AG04450 (cell line): ENCODE measurements at regions not wholly inside any gene's neighbourhood (a gene's known extent, or its start where the extent isn't known, plus 50 kb on each side); places are given as distances from the start of the nearest gene placed in this dataset.

Source experiments
- CTCF ChIA-PET: fragments of 300-600, 350-600 bp; formaldehyde crosslinking; extraction: SDS; loops from one replicate; lab custom pipeline; 2022; ENCODE audit warnings: antibody characterized with exemption, inconsistent platforms; lab: Charles Lee
- POLR2A ChIA-PET: fragments of 350-600 bp; formaldehyde crosslinking; extraction: SDS; loops from one replicate; lab custom pipeline; 2021; ENCODE audit warnings: antibody characterized with exemption, inconsistent platforms; lab: Yijun Ruan, JAX
- DNase-seq: peaks from one replicate; pipeline ENCODE4 v3.0.0-alpha.2; 2011; ENCODE audit warnings: low read depth, low spot score
- H3K27ac ChIP-seq: one replicate; pipeline ENCODE4 v1.5.1; 2012; ENCODE audit warnings: low read depth, low read length, control low read depth
- H3K27me3 ChIP-seq: one replicate; pipeline ENCODE4 v1.6.0; 2012; ENCODE audit warnings: low read length; ENCODE audit not compliant: control insufficient read depth, insufficient read depth
- H3K4me3 ChIP-seq: 2 replicates; pipeline ENCODE4 v1.5.1; 2011; ENCODE audit warnings: mild to moderate bottlenecking, low read depth, low read length, control low read depth
- H3K9me3 ChIP-seq: 2 replicates; pipeline ENCODE4 v1.5.1; 2012; ENCODE audit warnings: low read length; ENCODE audit not compliant: control insufficient read depth, insufficient read depth
- TF ChIP-seq, protein P1 (sequence below): IDR thresholded peaks from 2 replicates; pipeline ENCODE4 v1.5.1; 2011; ENCODE audit warnings: low read depth, low read length, control low read depth, inconsistent platforms

DNA sequence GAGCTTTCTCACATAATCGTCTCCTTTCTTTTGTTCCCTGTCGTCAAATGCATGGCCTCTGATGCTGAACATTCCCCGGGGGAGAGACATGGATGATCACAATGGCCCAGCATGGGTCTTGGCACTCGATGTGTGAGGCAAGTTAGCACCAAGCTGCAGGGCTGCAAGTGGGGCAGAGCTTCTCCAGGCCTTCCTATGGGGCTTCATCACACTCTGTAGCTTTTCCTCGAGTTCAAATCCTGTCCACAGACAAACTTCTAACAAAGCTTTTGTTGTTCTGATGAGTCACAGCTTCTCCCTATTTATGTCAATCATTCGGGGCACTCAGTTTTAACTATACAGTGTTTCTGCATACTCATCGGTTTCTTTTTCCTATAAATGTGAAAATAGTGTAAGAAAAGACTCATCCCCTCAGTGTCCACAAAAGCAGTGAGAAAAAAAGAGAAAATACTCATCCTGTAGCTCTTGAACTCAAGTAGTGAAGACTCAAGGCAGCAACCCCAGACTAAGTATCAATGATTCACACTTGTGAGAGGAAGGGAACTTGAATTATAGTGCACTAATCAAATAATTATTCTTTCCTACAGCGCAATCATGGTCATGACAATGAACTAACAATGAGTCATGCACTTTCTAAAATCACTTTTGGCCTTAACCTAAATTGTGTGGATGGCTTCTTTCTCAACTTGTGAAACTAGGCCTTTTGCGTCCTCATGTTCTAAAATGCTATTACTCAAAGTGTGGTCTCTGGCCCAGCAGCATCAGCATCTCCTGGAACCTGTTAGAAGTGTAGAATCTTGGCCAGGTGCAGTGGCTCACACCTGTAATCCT, 68.4 kb upstream of the NOX3 start:
- POLR2A ChIA-PET = no interaction called here

DNA sequence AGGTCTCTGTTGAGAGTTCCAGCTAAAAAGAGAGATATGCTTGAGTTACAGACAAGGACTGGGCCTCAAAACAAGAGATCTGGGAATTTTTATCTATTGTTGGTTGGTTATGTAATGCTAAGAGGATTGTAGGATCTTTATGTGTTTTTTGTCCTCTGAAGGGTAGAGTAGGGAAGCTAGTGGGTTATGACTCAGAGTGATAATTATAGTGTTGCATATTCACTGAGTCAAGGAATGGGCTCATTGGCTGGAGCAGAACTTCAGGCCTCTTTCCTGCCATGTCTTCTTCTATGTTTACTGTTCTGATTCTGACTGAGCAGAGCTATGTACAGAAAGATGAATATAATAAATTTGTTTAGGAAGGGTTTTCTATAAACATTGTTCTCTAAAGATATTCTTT, 66.1 kb upstream of the NOX3 start:
- no peaks in the 10 kb centered on the region for H3K27me3 ChIP-seq
- CTCF ChIA-PET = no interaction called here
- TF ChIP-seq, protein P1, sequence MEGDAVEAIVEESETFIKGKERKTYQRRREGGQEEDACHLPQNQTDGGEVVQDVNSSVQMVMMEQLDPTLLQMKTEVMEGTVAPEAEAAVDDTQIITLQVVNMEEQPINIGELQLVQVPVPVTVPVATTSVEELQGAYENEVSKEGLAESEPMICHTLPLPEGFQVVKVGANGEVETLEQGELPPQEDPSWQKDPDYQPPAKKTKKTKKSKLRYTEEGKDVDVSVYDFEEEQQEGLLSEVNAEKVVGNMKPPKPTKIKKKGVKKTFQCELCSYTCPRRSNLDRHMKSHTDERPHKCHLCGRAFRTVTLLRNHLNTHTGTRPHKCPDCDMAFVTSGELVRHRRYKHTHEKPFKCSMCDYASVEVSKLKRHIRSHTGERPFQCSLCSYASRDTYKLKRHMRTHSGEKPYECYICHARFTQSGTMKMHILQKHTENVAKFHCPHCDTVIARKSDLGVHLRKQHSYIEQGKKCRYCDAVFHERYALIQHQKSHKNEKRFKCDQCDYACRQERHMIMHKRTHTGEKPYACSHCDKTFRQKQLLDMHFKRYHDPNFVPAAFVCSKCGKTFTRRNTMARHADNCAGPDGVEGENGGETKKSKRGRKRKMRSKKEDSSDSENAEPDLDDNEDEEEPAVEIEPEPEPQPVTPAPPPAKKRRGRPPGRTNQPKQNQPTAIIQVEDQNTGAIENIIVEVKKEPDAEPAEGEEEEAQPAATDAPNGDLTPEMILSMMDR = no peak
- H3K27ac ChIP-seq = no peak overlapping the region
- POLR2A ChIA-PET = no interaction called here
- no peaks in the 10 kb centered on the region for H3K9me3 ChIP-seq
- no peak for DNase-seq
- no peak overlapping the region for H3K4me3 ChIP-seq

More for the DNA sequence above, 68.4 kb upstream of the NOX3 start:
- Histone ChIP-seq H3K4me3 (no peak overlapping the region), H3K27me3 (no peaks in the 10 kb centered on the region), H3K9me3 (no peaks in the 10 kb centered on the region), H3K27ac (no peak overlapping the region)
- DNase-seq = no peak
- TF ChIP-seq, protein P1 = no peak
- CTCF ChIA-PET = no interaction called here

DNA sequence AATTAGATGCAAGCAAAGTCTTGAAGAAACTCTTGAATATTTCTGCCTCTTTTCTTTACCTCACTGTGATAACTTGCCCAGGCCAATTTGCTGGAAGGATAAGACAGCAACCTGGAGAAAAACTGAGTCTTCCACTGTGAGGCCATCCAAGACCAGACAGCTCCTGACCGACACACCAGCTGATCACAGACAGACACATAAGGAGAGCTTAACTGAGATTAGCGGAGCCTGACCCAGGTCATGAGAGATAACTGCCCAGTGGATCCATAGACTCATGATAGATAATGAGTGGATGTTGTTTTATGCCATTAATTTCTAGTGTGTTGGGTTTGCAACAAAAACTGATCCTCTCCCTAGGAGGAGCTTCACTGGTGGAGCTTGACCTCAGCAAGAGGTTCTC, 64.4 kb upstream of the NOX3 start:
- H3K9me3 ChIP-seq = no peaks in the 10 kb centered on the region
- ChIA-PET POLR2A (no interaction called here), CTCF (no interaction called here)
- H3K27me3 ChIP-seq = no peaks in the 10 kb centered on the region
- no peak overlapping the region for H3K27ac ChIP-seq
- no peak for DNase-seq
- TF ChIP-seq, protein P1 = no peak
- H3K4me3 ChIP-seq = no peak overlapping the region

DNA sequence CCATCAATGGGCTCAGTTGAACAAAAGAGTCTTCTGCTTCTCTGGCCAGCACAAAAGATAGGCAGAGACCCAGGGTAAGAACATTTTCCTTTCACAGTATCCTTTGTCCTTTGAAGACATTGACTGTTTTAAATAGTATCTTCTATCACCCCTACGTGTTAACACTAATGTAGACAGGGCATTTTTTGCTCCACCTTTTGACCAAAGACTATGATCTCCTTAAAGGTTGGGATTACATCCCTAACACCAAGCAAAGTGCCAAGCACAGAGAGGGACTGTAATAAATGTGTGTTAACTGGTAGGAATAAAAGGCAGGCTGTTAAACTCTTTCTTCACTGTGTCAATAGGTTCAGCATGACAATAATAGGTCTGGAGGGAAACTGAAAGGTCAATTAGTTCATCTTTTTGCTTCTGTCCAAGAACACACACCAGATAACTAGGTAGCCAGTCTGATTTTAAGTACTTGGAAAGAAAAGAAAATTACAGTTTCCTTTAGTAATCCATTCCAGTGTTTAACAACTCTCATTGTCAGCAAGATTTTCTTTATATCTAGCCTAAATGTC, 63.6 kb upstream of the NOX3 start:
- POLR2A ChIA-PET = no interaction called here
- no peaks in the 10 kb centered on the region for H3K9me3 ChIP-seq
- DNase-seq = no peak
- H3K27ac ChIP-seq = no peak overlapping the region
- TF ChIP-seq, protein P1 = no peak
- CTCF ChIA-PET = no interaction called here
- no peaks in the 10 kb centered on the region for H3K27me3 ChIP-seq
- H3K4me3 ChIP-seq = no peak overlapping the region

DNA sequence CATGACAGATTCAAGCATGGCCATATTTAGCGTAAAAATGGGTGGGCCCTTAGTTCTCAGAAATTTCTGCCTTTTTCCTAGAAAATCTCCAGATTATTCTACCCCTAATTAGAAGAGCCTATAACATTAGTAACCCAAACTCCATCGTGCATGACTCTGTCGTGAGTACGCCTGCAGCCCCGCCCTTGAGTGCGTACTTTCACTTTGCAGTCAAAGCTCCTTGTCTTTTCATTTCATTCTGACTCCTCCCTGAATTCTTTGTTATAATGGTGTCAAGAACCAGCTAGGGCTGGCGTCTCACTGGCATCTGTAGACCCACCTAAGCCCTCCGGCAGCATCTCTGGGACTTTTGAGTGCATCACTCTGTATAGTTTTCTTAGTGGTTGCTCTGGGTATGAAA, 61.7 kb upstream of the NOX3 start:
- ChIA-PET CTCF (no interaction called here), POLR2A (no interaction called here)
- no peak overlapping the region for H3K27ac ChIP-seq

More for the DNA sequence above, 61.7 kb upstream of the NOX3 start:
- Histone ChIP-seq H3K9me3 (no peaks in the 10 kb centered on the region), H3K27me3 (no peaks in the 10 kb centered on the region), H3K4me3 (no peak overlapping the region)
- no peak for DNase-seq
- TF ChIP-seq, protein P1 = no peak
